Endothelial cell of umbilical vein (primary cell): ENCODE measurements at regions not wholly inside any gene's neighbourhood (a gene's known extent, or its start where the extent isn't known, plus 50 kb on each side); places are given as distances from the start of the nearest gene placed in this dataset.

Source experiments
- CTCF ChIP-seq, 2 donors: IDR thresholded peaks; 1 replicate in 1 of 2; 2 replicates in 1 of 2; pipeline ENCODE4 v1.5.1; 2011; ENCODE audit warnings: low read length in 2 of 2, mild to moderate bottlenecking in 2 of 2, moderate library complexity in 2 of 2, control low read depth in 1 of 2, inconsistent platforms in 1 of 2, low read depth in 1 of 2; ENCODE audit not compliant: insufficient read depth in 1 of 2; ENCODE audit errors: extremely low read depth in 1 of 2
- MAX ChIP-seq: IDR thresholded peaks from 2 replicates; pipeline ENCODE4 v1.6.1; 2011; ENCODE audit not compliant: insufficient read depth, insufficient read length
- POLR2AphosphoS5 ChIP-seq: IDR thresholded peaks from 2 replicates; pipeline ENCODE4 v1.6.1; 2012; ENCODE audit warnings: low read depth, mild to moderate bottlenecking, control low read depth, low read length, moderate library complexity; ENCODE audit not compliant: insufficient read depth

GRCh38 chr3:145649368-145649887 lies 511.6 kb downstream of the PLOD2 start:
- TF ChIP-seq CTCF (IDR thresholded peaks at IDR 0.05; ENCODE audit: extremely low read depth in 1 of 2, insufficient read depth in 1 of 2, low read depth in 1 of 2, low read length in 2 of 2) (no peak), MAX (no peak), POLR2AphosphoS5 (no peak)
